Adrenal gland (tissue), 5 donors: ENCODE measurements at regions not wholly inside any gene's neighbourhood (a gene's known extent, or its start where the extent isn't known, plus 50 kb on each side); places are given as distances from the start of the nearest gene placed in this dataset.

ENCODE experiments used
- POLR2A ChIP-seq, 2 donors: fragments of 450-650 bp; IDR thresholded peaks; one replicate each; pipeline ENCODE4 v1.6.1; 2017; ENCODE audit warnings: antibody characterized with exemption in 2 of 2, mild to moderate bottlenecking in 2 of 2, moderate library complexity in 1 of 2
- TF ChIP-seq, protein P1 (sequence below), 6 experiments: fragments of 450-650 bp in 4 of 6; fragments of 200-600 bp in 2 of 6; sonication (generic) in 1 of 6; IDR thresholded peaks; 1 replicate in 5 of 6; 2 replicates in 1 of 6; pipeline versions ENCODE4 v1.5.1 to v1.8.0; 2016 to 2021; ENCODE audit warnings: antibody characterized with exemption in 6 of 6, mild to moderate bottlenecking in 2 of 6, moderate library complexity in 1 of 6
- donor health status: DM: no; HTN: no; CAD: no.

DNA sequence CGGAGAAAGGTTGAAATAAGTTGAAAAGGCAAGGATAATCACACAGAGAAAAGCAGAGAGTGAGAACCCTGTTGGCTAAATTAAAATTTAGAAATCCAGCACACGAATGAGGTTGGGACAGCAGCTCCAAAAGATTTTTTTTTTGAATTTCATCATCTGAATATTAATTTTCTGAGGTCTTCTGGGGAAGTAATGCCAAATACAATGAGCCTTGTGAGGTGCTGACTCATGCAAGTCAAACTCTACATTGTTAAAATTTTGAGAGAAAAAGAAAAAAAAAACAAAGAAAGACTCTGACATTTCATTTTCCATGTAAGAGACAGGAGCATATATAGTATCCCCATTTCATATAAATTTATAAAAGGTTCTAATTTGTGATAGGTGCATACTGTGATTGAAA is 614.2 kb upstream of the CDH2 start:
- TF ChIP-seq, protein P1, sequence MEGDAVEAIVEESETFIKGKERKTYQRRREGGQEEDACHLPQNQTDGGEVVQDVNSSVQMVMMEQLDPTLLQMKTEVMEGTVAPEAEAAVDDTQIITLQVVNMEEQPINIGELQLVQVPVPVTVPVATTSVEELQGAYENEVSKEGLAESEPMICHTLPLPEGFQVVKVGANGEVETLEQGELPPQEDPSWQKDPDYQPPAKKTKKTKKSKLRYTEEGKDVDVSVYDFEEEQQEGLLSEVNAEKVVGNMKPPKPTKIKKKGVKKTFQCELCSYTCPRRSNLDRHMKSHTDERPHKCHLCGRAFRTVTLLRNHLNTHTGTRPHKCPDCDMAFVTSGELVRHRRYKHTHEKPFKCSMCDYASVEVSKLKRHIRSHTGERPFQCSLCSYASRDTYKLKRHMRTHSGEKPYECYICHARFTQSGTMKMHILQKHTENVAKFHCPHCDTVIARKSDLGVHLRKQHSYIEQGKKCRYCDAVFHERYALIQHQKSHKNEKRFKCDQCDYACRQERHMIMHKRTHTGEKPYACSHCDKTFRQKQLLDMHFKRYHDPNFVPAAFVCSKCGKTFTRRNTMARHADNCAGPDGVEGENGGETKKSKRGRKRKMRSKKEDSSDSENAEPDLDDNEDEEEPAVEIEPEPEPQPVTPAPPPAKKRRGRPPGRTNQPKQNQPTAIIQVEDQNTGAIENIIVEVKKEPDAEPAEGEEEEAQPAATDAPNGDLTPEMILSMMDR (IDR thresholded peaks at IDR 0.05): no peak
- no peak for TF ChIP-seq POLR2A (IDR thresholded peaks at IDR 0.05)
